NCI-H2196 (cell line): ENCODE measurements at regions not wholly inside any gene's neighbourhood (a gene's known extent, or its start where the extent isn't known, plus 50 kb on each side); places are given as distances from the start of the nearest gene placed in this dataset.

ENCODE experiments used
- DNase-seq: peaks from one replicate; lab custom pipeline; 2025; ENCODE audit not compliant: unreplicated experiment; lab: John Stamatoyannopoulos, UW

- no peak for DNase-seq
Measured at GRCh38 chrX:40171513-40172400, 74.0 kb upstream of the BCOR start.

GRCh38 chrX:40170830-40171512 is 73.2 kb upstream of the BCOR start:
- DNase-seq: no peak

GRCh38 chrX:40169193-40170101 is 71.7 kb upstream of the BCOR start:
- peak; percentile 57 for DNase-seq

- no peak for DNase-seq
Measured at GRCh38 chrX:40168480-40169011, 70.8 kb upstream of the BCOR start.

GRCh38 chrX:40167850-40168479 is 70.2 kb upstream of the BCOR start:
- peak; percentile 37 for DNase-seq

GRCh38 chrX:40167233-40167849 is 69.6 kb upstream of the BCOR start:
- no peak for DNase-seq

GRCh38 chrX:40166582-40166981 is 68.8 kb upstream of the BCOR start:
- peak; percentile 12 for DNase-seq

- no peak for DNase-seq
Measured at GRCh38 chrX:40165861-40166260, 68.1 kb upstream of the BCOR start.

- DNase-seq: no peak
Measured at GRCh38 chrX:40165206-40165605, 67.4 kb upstream of the BCOR start.

- no peak for DNase-seq
Measured at GRCh38 chrX:40164751-40165150, 67.0 kb upstream of the BCOR start.

- peak; percentile 43 for DNase-seq
Measured at GRCh38 chrX:40158036-40158706, 60.4 kb upstream of the BCOR start.

GRCh38 chrX:40157228-40158035 is 59.7 kb upstream of the BCOR start:
- no peak for DNase-seq

- DNase-seq: no peak
Measured at GRCh38 chrX:40156470-40157227, 58.9 kb upstream of the BCOR start.

GRCh38 chrX:40155589-40156469 is 58.1 kb upstream of the BCOR start:
- no peak for DNase-seq

GRCh38 chrX:40154853-40155588 is 57.3 kb upstream of the BCOR start:
- peak; percentile 60 for DNase-seq

- DNase-seq: peak; percentile 59
Measured at GRCh38 chrX:40154250-40154852, 56.6 kb upstream of the BCOR start.
